ENCODE measurements at regions not wholly inside any gene's neighbourhood (a gene's known extent, or its start where the extent isn't known, plus 50 kb on each side); places are given as distances from the start of the nearest gene placed in this dataset.

DNA sequence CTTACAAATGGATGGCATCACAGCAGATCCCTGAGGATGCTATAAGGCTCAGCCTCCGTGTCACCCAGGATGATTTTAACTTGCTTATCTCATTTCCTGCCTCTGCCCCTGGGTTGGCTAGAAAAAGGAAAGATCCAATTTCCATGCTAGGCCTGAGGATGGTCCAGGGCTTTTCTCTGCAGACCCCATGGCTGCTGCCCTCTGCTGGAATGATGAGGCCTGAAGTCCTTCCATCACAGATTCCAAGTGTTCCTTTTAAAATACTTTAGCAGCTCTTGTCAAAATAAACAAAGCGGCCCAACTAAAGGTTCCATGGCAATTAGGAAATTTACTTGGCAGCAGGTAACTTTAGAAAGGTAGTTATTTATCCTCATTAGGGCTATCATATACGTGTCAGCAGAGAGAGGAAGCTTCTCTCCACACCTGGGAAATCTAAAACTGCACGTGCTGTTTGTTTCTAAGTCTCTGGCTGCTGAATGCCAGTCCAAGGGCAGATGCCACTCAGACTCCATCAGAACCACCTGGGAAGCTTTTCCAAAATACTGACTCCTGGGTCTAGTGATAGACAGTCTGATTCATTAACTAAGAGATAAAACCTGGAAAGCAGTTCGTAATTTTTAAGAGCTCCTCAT lies 401.9 kb upstream of the IL12A start:
- H3K36me3 ChIP-seq (ENCODE audit: control insufficient read depth, insufficient read depth, low read length) = no peaks in the 10 kb centered on the region
- no peak overlapping the region for H3K9ac ChIP-seq
- no peaks in the 10 kb centered on the region for H3K27me3 ChIP-seq (ENCODE audit: control insufficient read depth, insufficient read depth, low read length)
- no peak overlapping the region for H2AFZ ChIP-seq
- H3K79me2 ChIP-seq = no peaks in the 10 kb centered on the region
- no peak overlapping the region for H3K4me3 ChIP-seq (ENCODE audit: low read depth, low read length)
- H3K4me1 ChIP-seq = no peaks in the 10 kb centered on the region
- H3K4me2 ChIP-seq (ENCODE audit: low read length) = no peak overlapping the region
- TF ChIP-seq CTCF (IDR thresholded peaks at IDR 0.05) = no peak
- no peaks in the 10 kb centered on the region for H3K9me3 ChIP-seq (ENCODE audit: control insufficient read depth, low read length)
- H3K27ac ChIP-seq = no peak overlapping the region

DNA sequence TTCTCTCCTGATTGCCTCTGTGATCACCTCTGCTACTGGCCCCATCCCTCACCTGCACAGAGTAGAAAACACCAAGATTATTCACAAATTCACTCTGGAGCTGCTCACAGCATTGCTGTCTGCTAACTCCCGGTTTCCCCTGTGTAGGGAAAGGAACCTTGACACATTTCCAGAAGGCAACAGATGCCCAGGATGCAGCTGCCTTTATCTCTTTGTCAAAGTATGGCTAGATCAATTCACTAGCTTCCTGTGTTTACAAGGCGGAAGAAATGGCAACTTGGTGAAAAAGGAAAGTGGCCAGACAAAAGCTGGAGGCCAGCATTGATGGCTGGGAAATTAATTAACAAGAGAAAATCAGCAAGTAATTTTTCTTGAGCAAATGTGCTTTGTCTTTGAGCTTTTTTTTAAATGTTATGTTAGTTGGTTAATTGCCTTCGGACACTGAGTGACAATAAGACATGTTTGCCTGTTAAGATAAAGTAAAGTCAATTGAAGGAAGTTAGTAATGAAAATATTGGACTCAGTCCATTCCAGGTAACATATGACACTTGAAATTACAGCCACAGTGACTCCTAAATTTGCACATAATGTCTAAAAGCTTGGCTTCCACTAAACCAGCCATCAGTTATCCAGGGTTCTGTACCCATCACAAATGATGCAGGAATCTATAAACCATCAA lies 394.6 kb upstream of the IL12A start:
- no peaks in the 10 kb centered on the region for H3K79me2 ChIP-seq
- H3K27me3 ChIP-seq (ENCODE audit: control insufficient read depth, insufficient read depth, low read length) = no peaks in the 10 kb centered on the region

GRCh38 chr3:159600291-159600690 lies 388.3 kb upstream of the IL12A start:
- H3K4me1 ChIP-seq = no peaks in the 10 kb centered on the region
- no peaks in the 10 kb centered on the region for H3K79me2 ChIP-seq
- H3K36me3 ChIP-seq (ENCODE audit: control insufficient read depth, insufficient read depth, low read length) = no peaks in the 10 kb centered on the region
- H3K27me3 ChIP-seq (ENCODE audit: control insufficient read depth, insufficient read depth, low read length) = no peaks in the 10 kb centered on the region
- no peak overlapping the region for H3K9ac ChIP-seq
- no peak overlapping the region for H2AFZ ChIP-seq
- H3K27ac ChIP-seq = no peak overlapping the region
- H3K4me3 ChIP-seq (ENCODE audit: low read depth, low read length) = no peak overlapping the region
- TF ChIP-seq CTCF (IDR thresholded peaks at IDR 0.05) = no peak
- H3K4me2 ChIP-seq (ENCODE audit: low read length) = no peak overlapping the region
- H3K9me3 ChIP-seq (ENCODE audit: control insufficient read depth, low read length) = no peaks in the 10 kb centered on the region

More for the DNA sequence above, 394.6 kb upstream of the IL12A start:
- TF ChIP-seq CTCF (IDR thresholded peaks at IDR 0.05) = no peak
- no peaks in the 10 kb centered on the region for H3K36me3 ChIP-seq (ENCODE audit: control insufficient read depth, insufficient read depth, low read length)
- no peak overlapping the region for H3K4me2 ChIP-seq (ENCODE audit: low read length)
- H3K9me3 ChIP-seq (ENCODE audit: control insufficient read depth, low read length) = no peaks in the 10 kb centered on the region
- H3K4me1 ChIP-seq = no peaks in the 10 kb centered on the region
- no peak overlapping the region for H3K27ac ChIP-seq
- H3K4me3 ChIP-seq (ENCODE audit: low read depth, low read length) = no peak overlapping the region
- no peak overlapping the region for H2AFZ ChIP-seq
- H3K9ac ChIP-seq = no peak overlapping the region

DNA sequence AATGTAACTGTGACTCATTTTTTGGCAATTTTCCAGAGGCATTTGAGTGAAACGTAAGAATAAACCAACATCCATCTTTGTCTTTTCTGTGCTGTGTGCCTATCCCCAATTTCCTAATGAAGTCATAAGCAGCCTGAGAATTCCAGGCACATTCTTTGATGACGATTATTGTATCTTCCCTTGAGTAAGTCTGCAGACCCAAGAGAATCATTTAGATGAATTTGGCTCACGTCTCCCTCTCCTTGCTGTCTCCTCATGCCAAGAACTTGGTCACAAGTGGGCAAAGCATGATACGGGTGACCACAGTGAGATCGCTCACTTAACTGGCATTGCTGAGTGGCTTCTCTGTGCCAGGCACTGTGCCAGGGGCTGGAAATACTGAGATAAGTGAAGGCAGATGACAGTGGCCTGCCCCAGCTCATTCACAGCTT lies 384.5 kb upstream of the IL12A start:
- TF ChIP-seq CTCF (IDR thresholded peaks at IDR 0.05) = no peak

GRCh38 chr3:159605101-159605500 lies 383.5 kb upstream of the IL12A start:
- H3K4me2 ChIP-seq (ENCODE audit: low read length) = no peak overlapping the region
- no peak for TF ChIP-seq CTCF (IDR thresholded peaks at IDR 0.05)
- no peak overlapping the region for H3K27ac ChIP-seq

More for the DNA sequence above, 384.5 kb upstream of the IL12A start:
- Histone ChIP-seq H3K4me1 (no peaks in the 10 kb centered on the region), H3K36me3 (ENCODE audit: control insufficient read depth, insufficient read depth, low read length) (no peaks in the 10 kb centered on the region), H3K9me3 (ENCODE audit: control insufficient read depth, low read length) (no peaks in the 10 kb centered on the region), H3K79me2 (no peaks in the 10 kb centered on the region), H3K9ac (no peak overlapping the region), H3K27ac (no peak overlapping the region), H3K4me3 (ENCODE audit: low read depth, low read length) (no peak overlapping the region), H2AFZ (no peak overlapping the region), H3K27me3 (ENCODE audit: control insufficient read depth, insufficient read depth, low read length) (no peaks in the 10 kb centered on the region), H3K4me2 (ENCODE audit: low read length) (no peak overlapping the region)

More at GRCh38 chr3:159605101-159605500, 383.5 kb upstream of the IL12A start:
- no peak overlapping the region for H2AFZ ChIP-seq
- H3K4me1 ChIP-seq = no peaks in the 10 kb centered on the region
- H3K4me3 ChIP-seq (ENCODE audit: low read depth, low read length) = no peak overlapping the region
- no peaks in the 10 kb centered on the region for H3K27me3 ChIP-seq (ENCODE audit: control insufficient read depth, insufficient read depth, low read length)
- H3K9ac ChIP-seq = no peak overlapping the region
- H3K79me2 ChIP-seq = no peaks in the 10 kb centered on the region
- H3K36me3 ChIP-seq (ENCODE audit: control insufficient read depth, insufficient read depth, low read length) = no peaks in the 10 kb centered on the region
- H3K9me3 ChIP-seq (ENCODE audit: control insufficient read depth, low read length) = no peaks in the 10 kb centered on the region

Data from parathyroid adenoma (tissue), 2 donors.